HG02623 (cell line): ENCODE measurements at regions not wholly inside any gene's neighbourhood (a gene's known extent, or its start where the extent isn't known, plus 50 kb on each side); places are given as distances from the start of the nearest gene placed in this dataset.
"Not testable (repeated sequence)": the region's sequence is repeated elsewhere in the genome, so short reads cannot be mapped to it uniquely, and the experiment has no call there.

ENCODE experiments used
- ATAC-seq: cut with Tn5 transposase; IDR thresholded peaks from one replicate; pipeline ENCODE4 v1.9.1; 2021; ENCODE audit warnings: moderate library complexity; ENCODE audit not compliant: unreplicated experiment

DNA sequence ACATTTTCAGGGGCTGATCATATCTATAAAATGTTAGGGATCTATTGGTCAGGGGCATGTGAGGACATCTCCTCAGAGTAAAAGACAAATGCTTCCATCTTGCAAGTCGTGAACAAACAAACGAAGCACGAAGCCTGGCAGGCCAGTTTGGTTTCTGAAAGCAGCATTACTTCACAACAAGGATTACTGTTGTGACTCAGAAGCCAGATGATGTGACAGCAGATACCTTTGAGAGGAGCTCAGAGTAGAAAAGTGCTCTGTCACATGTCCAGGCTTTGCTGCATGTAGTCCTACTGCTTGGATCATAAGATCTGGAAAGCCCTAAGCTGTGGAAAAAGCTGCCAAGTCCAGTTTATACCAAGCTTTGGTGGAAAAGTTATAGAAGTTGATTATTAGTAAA, 1827.2 kb downstream of the ARAP2 start:
- ATAC-seq: no peak

- no peak for ATAC-seq
Observed at GRCh38 chr4:34419871-34420270, 1824.4 kb downstream of the ARAP2 start.

DNA sequence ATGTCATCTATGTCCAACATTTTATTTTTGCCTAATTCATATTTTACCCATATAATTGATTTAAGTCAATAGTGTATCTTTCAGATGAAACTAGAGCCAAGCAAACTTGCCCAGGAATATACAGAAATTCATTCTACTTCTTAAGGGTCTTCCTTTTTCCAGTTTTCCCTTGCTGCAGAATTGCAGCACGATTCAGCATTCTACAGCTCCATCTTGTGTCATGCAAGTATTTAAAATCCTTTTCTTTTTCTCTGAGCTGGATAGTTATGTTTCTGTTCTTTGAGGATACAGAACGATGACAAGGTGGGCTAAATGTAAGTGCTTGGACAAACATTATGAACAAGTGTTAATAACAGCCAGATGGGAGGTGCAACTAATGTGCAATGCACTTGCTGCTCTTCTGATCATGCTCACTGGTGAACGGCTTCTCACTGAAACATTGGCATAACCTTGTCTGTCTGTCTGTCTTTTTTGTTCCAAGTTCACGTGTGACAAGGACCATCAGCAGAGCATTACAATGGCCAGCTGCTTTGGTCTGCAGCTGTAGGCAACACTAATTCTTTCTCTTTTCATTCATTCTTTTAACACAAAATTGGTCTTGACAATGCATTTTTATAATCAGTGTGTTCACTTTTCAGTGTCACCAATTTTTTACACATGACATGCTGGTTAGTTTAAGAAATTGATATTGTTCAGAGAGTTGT, 1821.7 kb downstream of the ARAP2 start:
- ATAC-seq: no peak

- ATAC-seq: no peak
Observed at GRCh38 chr4:34432706-34433105, 1811.6 kb downstream of the ARAP2 start.

DNA sequence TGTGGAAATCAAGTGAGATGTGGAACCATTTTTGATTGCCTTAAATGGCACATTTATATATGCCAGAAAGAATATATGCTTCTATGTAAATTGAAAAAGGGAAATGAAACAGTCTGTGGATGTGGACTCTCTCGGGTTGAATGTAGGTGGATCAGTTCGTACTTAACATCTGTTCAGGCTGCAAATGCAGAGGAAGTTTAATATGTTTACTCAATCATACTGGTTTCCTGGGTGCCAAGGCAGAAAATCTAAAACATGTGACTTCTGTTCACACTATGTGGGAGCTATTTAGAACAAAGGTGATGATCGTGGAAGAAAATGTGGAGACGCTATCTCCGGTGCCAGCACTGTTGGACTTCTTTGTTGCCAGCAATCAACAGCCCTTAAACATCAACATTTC, 1809.9 kb downstream of the ARAP2 start:
- ATAC-seq: not testable (repeated sequence)

DNA sequence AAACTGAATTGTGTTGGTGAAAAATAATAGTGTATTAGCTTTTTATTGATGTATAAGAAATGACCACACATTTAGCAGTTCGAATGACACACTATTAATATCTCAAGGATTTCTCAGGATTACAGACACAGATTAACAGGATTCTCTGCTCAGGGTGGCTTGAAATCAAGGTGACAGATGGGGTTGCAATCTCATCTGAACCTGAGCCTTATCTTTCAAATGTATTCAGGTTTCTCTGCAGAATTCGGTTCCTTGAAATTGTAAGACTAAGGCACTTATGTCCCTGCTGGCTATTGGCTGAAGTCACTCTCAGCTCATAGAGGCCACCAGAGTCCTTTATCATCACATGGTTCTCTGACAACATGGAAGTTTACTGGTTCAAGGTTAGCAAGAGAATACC, 1780.1 kb downstream of the ARAP2 start:
- no peak for ATAC-seq

DNA sequence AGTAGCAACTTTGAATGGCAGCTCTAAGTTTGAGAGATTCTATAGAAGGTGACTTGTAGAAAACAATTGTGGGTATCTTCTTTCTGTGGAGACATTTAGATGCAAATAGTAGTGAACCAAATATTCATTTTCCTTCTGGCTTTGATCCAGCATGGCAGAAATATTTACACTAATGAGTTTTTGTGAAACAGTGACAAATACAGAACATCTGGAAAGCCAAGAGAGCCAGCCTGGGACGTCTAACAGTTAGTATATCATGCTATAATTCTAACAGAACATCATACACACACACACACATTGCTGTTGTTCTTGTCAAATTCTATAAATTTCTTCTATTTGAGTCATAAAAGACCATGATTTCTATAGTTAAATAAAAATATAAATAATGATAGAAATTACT, 1777.9 kb downstream of the ARAP2 start:
- ATAC-seq: no peak

GRCh38 chr4:34469516-34469915, 1774.8 kb downstream of the ARAP2 start:
- ATAC-seq: no peak

DNA sequence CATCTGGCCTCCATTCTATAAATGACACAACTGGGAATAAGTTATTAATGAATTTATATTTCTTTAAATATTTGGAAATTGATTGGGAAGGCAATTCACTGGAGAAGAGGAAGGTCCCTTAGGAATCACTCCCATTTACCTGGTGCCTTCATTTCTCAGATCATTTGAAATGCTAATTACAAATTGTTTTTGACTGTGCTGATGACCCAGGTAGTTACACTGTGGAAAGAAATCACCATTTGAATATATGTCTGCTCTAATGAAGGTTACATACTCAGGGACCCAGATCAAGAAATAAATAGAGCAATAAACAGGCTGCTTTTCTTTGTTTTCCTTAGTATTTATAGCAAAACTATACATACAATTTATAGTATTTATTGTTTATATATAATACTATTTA, 1759.1 kb downstream of the ARAP2 start:
- no peak for ATAC-seq

DNA sequence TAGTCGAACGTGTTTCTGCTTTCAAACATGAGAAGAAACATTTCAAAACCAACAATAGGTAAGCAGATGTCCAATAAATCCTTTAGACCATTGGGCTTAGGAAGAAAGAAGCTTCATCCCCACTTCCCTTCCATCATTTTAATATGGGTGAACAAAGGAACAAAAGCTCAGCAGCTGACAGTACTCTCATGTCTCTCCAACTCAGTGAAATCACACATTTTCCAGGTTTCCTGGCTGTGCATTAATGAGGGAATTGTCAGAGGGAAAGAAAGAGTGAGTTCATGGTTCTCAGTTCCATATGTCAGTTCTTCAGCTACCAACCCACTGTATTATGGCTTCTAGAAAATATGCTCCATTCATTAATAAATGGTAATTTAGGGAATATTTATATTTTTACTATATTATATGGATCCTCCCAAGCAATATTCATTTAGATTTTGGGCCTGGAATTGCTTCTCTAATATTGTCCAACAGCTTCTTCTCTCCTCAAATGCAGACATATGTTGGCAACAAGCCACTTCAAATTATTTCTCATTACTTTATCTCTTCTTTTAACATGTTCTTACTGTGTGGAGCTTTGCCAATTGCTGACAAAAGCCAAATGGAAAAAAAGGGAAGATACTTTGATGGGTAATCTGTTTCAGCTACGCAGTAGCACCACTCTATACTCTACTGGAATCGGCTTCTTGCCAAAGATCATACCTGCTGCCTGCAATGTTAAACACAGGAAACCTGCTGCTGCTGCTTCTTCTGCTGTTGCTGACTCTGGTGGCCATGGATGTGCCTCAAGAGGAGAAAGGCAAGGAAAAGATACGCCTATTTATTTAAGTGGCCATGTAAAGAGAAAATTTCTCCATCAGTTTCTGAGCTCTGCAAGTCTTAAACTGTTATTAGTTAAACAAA, 1757.6 kb downstream of the ARAP2 start:
- ATAC-seq: no peak

DNA sequence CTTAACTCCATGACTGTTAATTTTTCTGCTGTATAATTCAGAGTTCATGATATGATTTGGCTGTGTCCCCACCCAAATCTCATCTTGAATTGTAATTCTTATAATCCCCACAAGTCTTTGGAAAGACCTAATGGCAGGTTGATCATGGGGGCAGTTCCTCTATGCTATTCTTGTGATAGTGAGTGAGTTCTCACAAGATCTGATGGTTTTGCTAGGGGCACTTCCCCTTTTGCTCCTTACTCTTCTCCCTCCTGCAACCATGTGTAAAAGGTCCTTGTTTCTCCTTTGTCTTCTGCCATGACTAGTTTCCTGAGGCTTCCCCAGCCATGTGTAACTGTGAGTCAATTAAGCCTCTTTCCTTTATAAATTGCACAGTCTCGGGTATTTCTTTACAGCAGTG, 1751.9 kb downstream of the ARAP2 start:
- no peak for ATAC-seq

DNA sequence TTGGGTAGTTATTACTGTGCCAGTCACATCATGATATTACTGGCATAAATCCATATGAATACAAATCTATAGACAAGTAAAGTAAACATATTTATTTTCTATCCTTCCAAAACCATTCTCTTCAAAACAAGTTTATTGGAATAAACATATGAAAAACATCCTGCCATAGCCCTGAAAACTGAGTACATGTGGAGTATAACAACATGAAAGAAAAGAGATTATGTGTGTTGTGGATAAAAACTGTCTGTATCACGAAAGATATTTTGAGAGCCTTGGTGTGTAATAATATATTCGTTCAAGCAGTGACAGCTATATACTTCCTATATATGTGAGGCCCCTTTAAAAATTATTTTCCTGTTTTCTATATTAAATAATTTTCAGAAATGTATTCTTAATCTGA, 1742.2 kb downstream of the ARAP2 start:
- no peak for ATAC-seq

- ATAC-seq: not testable (repeated sequence)
Observed at GRCh38 chr4:34504731-34505130, 1739.6 kb downstream of the ARAP2 start.

DNA sequence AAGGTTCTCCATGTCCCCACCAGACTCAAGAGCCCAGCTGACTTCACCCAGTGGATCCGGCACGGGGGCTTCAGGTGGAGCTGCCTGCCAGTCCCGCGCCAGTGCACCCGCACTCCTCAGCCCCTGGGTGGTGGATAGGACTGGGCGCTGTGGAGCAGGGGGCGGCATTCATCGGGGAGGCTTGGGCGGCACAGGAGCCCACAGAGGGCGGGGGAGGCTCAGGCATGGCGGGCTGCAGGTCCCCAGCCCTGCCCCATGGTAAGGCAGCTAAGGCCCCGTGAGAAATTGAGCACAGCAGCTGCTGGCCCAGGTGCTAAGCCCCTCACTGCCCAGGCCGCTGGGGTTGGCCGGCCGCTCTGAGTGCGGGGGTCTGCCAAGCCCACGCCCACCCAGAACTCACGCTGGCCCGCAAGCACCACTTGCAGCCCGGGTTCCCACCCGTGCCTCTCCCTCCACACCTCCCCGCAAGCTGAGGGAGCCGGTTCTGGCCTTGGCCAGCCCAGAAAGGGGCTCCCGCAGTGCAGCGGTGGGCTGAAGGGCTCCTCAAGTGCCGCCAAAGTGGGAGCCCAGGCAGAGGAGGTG, 1737.7 kb downstream of the ARAP2 start:
- ATAC-seq: not testable (repeated sequence)

GRCh38 chr4:34512616-34513015, 1731.7 kb downstream of the ARAP2 start:
- no peak for ATAC-seq

DNA sequence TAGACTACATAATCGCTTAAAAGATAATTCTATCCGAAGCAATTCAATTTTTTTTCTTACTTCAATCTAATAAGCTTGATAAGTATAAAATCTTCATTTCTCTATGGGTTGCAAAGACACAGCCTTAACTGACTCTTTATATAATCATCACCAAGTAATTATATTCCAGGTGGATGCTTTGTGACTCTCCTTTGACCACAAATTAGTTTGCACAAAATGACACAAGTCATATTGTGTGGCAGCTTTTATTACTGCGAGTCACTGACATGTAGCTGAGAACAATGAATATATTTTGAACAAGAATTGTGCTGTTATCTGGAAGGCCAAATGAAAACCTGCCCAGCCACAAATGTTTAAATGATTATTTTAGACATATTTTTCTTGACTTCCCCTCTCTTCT, 1727.8 kb downstream of the ARAP2 start:
- ATAC-seq: no peak

- ATAC-seq: no peak
Observed at GRCh38 chr4:34534916-34535315, 1709.4 kb downstream of the ARAP2 start.

DNA sequence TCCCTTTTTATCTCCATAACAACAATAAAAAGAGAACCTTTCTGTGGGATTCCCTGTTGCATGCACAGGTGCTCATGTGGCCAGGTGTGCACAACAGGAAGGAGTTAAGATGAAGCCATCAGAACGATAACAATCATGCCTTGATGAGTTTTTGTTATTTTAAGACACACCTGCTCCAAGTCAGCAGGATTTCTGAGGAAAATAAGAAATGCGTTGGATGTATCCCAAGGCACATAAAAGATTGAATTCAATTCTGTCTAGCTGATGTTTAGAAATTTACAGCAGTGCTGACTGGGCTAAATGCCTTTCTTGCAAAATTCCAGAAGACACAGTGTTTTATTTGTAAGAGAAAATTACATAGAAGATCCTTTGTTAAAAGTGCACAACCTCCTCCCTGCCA, 1678.2 kb downstream of the ARAP2 start:
- ATAC-seq: no peak

- ATAC-seq: no peak
Observed at GRCh38 chr4:34572026-34572425, 1672.3 kb downstream of the ARAP2 start.

DNA sequence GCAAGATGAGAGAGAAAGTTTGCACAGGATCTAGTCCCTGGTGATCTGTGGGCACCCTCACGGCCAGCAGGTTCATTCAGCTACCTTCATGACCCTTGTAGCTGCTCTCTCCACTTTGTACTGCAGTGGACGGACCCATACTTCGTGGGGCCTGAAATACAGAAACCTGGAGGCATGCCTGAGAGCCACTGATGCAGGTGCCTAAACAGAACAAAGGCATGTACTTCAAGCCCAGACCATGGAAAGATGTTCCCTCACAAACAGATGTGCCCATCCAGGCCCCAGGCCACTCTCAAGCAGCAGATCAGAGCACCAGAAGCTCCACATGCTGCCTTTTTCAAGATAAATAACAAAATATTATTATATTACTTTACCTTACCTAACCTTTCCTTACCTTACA, 1629.0 kb downstream of the ARAP2 start:
- ATAC-seq: no peak

DNA sequence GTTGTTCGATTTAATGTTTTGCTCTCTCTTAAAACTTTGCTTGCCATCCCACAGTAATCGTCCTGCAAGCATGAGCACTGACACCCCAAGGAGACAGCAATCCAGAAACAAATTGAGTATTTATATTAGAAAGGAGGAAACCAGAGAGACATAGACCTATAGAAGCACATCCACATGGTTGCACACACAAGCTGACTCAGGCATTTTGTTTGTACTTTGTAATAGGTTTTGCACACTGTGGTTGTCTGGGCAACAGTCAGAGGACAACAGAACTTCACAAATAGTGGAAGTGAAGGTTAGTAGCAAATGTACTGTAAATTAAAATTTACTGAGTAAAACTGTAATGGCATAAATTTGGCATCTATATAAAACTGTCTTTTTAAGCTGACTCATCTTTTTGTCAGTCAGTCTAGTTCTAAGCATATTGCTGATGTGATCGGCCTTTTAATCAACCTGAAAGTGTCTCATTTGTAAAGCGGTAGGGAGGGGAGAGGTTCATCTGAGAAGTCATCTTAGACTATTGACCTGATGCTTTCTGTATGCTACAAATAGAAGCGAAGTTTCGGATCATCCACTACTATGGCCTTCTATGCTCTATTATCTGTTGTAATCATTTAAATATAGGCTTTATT, 1624.7 kb downstream of the ARAP2 start:
- no peak for ATAC-seq
